DMS53 (cell line): ENCODE measurements at regions not wholly inside any gene's neighbourhood (a gene's known extent, or its start where the extent isn't known, plus 50 kb on each side); places are given as distances from the start of the nearest gene placed in this dataset.

Experiments used
- DNase-seq: peaks from one replicate; lab custom pipeline; 2025; lab: John Stamatoyannopoulos, UW

DNA sequence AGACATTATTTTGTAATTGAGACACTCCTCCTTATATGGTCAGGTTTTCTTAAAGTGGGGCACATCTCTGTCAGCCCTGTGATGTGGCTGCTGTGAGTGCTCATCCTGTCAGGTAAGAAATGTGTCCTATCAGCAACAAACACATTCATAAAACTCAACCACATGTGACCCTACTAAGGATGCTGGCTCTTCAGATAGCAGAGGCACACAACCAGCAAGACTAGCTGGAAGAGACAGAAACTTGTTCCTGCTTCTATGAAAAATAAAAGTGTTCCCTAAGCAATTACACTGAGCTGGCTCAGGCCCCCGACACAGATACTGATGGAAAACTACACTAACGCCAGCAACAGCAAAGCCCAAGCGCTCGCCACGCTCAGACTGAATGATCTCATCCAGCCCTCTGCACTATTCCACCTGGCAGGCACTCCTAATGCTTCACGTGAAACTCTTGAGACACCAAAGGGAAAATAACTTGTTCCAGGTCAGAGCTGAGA lies 49.8 kb upstream of the CYP2D6 start:
- DNase-seq: peak; percentile 77
